Embryonic facial prominence (tissue), 1 donor: ENCODE measurements at regions not wholly inside any gene's neighbourhood (a gene's known extent, or its start where the extent isn't known, plus 50 kb on each side); places are given as distances from the start of the nearest gene placed in this dataset.

Source experiments
- DNase-seq: peaks from one replicate; pipeline ENCODE4 v3.0.0-alpha.2; 2016; ENCODE audit errors: extremely low spot score

DNA sequence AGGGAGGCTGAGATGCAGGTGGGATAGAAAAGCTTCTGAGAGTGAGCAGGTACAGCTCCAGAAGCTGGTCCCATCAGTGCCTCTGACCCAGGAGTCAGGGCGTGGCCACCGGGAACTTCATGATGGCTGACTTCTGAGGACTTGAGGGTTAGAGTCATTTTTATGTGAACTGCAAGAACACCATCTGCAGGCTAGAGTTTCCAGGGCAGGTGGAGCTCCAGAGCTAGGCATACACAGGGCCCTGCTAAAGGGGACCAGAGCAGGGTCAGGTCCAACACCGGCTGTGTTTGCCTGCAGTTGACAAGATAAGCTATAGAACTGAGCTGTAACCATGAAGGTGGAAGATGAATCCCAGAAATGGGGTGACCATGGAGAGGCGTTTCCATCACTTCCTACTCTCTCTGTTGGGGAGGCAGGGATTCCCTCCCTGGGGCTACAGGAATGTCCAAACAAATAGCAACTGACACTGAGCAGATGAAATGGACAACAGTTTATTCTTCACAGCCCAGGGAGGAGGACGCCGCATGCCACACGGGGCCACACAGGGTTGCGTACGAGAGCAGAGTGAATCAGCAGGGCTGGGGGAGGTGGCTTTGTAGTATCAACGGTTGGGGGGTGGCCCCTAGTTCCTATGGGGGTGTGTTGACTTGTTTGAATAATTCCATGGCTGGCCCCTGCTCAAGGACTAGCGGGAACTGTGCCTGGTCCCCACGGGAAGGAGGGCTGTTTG lies 77.6 kb upstream of the ZNF516 start:
- no peak for DNase-seq

DNA sequence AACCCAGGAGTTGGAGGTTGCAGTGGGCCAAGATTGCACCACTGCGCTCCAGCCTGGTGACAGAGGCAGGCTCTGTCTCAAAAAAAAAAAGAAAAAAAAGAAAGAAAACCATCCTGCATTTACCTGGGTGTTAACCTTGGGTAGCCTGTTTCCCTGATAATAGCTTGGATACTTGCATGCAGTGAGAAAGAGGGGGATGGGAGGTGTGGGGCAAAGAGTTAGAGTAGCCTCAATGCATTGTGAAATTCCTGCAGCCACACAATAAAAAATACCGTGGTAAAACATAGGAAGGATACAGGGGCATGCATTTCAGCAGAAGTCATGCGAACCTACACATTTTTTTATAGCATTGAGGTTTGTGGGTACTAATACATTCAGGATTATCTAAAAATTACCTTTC lies 76.6 kb upstream of the ZNF516 start:
- no peak for DNase-seq

DNA sequence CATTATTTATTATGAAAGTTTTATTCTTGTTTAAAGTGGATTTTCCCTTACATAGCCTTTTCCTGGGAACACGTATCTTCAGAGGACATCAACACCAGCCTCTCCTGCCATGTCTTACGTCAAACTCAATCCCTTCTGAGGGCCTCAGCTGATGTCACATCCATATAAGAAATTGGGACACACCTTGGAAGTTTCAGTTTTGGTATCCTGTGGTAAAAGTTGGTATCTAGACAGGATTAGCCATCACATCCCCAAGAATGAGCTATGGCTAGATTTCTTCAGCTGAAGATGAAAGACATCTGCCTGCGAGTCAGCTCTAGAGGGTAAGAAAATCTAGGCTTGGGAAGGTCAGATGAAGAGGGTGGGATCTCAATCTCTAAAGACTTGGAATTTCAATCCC lies 75.8 kb upstream of the ZNF516 start:
- no peak for DNase-seq

DNA sequence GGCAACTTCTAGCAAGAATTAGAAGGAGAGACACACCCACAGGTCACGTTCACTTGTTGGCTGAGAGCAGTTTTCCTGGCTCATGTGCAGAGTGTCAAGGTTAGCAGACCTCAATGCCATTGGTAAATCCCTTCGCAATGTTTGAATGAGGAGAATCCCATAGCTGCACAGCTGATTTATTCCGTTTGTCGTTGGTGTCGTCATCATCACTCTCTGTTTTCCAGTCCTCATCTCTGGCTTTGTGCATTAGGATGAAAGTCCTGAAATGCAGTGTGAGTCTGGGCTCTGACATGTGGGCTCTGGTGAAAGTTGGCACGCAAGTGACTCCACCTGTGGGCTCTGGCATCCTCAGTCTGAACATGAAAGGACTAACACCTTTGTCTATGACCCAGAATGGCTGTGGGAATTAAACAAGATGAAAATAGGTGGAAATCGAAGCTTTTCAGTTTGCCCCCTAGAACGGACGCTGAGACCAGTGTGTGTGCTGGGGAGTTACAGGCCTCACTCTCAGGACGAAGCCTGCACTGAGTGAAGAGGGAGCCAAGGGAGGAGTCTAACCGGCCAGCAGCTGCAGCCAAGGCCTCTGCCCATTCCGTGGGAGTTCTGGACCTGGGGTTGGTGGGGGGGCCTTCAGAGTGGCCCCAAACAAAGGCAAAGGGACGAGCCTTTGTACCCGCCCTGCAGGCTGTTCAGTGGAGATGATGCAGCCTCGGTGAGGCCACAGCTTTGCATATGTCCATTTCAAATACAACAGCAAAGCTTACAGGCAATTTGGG lies 74.8 kb upstream of the ZNF516 start:
- DNase-seq: no peak

DNA sequence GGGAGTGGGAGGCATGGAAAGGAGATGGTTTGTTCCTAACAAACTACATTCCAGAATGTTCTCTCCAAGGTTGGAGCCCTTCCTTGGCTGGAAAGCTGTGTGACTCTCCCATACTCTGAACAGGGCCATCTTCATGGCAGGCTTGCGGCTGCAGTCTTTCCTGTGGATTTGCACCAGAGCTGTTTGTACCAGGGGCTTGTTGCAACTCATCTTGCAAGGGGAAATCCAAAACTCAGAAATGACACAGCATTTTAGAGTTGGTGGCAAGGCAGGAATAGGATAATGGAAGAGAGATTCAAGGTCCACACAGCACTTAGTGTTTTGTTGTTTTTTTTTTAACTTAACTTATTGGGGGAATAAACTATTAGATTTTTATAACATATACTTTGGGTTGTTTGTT lies 73.7 kb upstream of the ZNF516 start:
- no peak for DNase-seq

DNA sequence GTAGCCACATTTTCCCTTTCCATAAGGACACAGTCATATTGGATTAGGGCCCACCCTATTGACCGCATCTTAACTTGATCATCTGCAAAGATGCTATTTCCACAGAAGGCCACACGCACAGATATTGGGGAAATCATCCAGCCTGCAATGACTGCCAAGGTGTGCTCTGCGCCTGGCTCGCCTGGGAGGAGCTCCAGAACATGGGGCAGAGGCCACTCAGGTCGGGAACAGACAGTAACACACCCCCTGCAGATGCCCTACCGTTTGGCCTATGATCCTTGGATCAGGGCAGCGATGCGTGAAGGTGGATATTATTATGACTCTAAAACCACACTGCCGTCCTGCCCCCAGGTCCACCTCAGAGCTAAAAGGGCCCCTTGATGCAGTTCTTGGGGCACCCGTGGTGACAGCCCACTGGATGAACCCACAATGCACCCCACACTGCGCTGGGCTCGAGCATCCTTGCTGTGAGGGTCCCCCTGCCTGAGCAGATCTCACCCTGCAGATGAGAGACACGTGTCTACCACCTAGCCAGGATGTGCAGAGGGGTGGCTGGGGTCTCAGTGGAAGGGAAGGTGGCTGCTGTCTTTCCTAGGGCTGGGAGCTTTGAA lies 72.9 kb upstream of the ZNF516 start:
- DNase-seq: no peak

DNA sequence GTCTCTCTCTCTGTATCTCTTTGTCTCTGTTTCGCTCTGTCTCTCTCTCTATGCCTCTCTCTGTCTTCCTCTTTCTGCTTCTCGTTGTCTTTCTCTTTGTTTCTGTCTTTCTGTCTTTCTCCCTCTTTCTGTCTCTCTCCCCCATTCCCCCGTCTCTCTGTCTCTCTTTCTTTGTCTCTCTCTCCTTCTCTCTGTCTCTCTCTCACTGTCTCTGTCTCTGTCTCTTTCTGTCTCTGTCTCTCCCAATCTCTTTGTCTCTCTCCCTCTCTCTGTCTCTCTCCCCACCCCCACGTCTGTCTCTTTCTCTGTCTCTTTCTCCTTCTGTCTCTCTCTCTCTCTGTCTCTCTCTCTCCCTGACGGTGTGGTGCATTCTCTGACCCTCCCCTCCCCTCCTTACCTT lies 71.9 kb upstream of the ZNF516 start:
- DNase-seq: no peak

DNA sequence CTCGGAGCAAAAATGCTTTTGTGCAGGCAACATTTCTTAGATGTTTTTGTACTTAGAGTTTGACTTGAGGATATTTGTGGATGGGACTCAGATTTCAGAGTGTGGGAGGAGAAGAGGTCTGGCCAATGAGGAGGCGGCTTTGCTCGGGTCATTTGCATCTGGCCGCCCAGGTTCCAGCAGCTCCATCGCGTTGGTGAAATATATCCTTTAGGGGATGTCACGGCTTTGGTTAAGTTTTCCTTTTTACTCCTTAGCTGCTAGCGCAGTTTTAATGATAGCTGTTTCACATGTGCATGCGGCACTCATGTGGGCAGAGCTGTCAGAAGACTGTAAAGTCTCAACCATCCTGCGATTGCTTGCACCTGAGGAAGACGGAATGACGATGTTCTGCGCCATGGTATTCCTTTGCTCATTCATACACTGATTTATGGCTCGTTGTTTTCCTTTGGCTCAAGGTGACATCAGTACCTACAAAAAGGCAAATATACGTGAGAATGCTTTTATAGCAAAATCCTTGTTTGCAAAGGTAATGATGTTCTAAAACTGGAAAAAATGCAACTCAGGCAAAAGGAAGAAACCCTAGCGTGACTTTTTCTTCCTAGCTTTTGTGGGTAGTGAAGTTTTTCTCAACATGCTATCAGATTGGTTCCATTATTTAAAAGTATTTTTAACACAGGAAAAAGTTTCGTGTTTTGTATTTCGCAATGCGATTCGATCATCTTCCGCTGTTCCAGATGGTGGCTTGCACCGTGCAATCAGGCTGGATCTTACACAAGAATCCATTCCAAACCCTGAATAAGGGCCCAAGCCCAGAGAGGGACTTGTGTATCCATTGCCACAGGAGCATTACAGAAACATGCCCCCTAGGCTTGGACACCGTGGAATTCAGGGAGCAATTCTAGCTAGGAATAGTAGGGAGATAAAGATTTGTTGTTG lies 70.5 kb upstream of the ZNF516 start:
- peak; percentile 85 for DNase-seq

DNA sequence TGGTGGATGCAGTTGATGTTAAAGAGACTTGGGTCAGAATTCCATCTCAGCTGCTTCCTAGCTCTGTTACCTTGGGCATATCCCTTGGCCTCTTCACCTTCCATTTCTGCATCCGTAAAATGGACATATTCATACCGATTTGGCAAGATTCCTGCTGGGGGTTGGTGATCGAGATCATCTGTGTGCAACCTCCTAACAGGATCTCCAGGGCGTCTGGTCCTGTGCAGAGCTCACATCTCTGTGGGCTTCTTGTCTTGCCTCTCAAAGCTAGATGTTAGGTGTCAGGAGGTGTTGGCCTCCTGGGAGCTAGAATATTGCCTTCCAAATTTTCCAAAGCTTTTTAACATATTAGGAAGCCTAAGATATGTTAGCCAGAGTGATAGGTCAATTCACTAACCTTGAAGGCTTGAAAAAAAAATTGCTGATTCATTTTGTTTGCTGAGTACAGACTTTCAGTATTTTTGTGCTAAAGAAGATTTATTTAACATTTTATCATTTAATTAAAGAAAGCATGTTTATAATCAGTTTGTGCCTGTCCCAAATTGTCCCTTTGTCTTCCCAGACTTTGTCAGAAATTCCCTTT lies 69.7 kb upstream of the ZNF516 start:
- no peak for DNase-seq

DNA sequence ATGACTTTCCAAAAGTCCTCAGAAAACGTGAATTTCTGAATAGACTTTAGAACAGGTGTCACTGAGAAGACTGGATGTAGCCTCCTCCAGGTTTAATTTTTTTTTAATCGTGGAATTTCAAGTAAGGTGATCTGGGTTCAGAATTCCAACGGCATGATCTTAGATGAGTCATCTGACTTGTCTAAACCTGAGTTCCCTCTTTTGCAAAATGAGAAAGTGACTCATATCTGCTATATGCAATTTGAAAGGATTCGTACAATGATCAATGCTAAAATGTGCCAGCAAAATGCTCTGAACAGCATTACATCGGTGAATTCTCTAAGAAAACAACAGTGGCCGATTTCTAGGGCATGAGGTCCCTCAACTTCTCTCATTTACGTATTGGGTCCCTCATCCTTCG lies 69.1 kb upstream of the ZNF516 start:
- DNase-seq: no peak

DNA sequence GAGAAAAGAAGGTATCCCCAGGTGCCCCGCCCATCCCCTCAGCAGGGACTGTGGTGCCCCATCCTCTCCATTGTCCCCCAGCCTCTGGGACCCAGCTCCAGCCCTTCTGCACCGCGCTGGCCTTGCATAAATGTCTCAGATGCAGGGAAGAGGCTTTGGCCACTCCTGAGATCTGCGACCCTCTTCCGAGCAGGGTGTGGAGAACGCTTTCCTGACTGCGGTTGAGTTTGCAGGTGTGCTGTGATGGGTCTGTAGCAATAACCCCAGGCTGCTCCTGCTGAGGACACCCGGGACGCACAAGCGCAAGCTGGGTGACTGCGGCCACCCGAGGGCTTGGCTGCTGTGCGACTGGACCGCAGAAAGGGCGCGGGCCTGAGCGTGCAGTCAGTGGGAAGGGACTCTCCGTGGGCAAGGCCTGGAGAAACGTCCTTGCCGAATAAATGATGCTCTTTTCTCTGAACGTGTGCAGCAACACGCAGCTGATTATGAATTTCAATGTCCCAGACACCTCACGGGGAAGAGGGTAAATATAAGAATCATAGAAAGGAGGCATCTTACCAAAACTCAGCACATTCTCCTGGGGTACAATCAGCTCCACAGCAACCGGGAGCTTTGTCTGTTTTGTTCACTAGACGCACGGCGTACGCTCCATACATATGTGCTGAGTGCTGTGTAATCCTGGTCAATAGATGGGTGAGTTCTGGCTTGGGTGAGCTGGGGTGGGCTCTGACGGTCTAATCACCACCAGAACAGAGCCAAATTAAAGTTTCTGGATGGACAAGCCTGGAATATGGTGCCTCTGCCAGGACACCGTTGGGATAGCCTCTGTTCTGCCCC lies 67.5 kb upstream of the ZNF516 start:
- no peak for DNase-seq

DNA sequence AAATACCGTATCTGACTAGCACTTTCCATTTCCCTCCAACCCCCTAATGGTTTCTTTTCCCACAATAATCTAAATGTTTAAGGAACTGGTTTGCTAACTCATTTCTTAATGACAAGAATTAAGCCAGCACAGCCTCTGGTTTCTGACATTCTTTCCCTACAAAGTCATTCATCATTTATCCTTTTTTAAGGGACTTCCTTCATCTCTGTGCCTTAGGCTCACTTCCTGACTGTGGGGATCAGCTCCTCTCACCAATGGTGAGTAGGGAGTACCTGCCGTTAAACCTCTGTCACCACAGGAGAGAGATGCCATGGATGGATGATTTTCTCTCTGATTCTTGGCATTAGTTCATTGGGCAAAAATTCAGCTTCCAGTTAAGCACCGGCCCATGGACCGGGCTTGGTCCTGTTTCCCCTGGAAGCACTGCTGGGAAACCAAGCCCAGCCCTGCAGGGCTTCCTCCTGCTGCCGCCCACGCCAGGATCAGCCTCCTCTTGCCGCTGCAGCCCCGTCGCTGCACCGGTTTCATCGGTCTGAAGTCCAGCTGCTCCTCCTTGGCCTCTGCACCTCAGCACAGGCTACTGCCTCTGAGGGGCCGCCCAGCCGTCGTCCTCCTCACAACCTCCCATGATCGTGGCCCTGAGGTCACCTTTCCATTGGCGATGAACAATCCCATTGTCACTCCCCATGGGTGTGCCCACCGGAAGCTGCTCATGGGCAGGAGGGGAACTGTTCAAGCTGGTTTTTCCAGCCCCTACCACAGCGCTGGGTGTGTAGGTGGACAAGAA lies 64.0 kb upstream of the ZNF516 start:
- no peak for DNase-seq

DNA sequence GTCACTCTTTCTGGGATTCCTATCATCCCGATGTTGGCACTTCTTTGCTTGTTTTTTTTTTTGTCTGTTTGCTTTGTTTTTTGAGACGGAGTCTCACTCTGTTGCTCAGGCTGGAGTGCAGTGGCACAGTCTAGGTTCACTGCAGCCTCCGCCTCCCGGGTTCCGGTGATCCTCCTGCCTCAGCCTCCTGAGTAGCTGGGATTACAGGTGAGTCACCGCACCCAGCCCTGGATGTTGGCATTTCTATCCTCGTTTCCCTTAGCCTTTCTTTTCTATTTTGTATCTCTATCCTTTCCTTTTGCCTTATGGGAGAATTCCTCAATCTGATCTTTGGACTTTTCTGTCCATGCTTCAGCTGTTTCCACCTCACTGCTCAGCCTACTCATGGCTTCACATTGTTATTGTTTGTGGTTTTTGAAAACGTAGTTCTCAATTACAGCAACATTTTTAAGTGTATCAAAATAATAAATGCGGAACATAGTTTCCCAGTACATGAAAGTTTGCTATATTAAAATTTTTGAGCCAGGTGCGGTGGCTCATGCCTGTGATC lies 62.1 kb upstream of the ZNF516 start:
- DNase-seq: no peak

DNA sequence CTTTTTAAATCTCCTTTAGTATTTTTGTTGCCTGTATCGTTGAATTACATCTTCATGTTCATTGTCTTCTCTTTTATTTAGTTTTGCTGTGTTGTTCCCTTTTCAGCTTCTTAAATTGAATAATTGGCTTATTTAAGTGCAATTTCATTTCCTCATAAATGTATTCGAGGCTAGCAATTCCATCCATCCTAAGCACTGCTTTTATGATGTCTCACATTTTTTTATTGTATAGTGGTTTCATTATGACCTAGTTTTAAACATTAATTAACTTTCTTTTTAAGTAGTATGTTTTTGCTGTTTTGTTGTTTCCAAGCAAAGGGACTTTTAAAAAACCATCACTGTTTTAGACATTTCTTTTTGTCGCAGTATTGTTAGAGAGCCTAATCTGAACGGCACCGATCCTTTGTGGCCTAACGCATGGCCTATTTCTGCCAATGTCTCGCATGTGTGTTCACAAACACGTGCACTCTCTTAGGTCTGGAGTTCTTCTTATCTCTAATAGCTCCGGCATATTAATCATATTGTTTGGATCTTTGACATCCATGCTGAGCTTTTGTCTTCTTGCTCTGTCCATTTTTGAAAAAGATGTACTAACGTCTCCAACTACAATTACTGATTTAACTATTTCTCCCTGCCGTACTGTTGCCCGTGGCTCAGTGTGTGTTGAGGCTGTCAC lies 59.6 kb upstream of the ZNF516 start:
- no peak for DNase-seq

DNA sequence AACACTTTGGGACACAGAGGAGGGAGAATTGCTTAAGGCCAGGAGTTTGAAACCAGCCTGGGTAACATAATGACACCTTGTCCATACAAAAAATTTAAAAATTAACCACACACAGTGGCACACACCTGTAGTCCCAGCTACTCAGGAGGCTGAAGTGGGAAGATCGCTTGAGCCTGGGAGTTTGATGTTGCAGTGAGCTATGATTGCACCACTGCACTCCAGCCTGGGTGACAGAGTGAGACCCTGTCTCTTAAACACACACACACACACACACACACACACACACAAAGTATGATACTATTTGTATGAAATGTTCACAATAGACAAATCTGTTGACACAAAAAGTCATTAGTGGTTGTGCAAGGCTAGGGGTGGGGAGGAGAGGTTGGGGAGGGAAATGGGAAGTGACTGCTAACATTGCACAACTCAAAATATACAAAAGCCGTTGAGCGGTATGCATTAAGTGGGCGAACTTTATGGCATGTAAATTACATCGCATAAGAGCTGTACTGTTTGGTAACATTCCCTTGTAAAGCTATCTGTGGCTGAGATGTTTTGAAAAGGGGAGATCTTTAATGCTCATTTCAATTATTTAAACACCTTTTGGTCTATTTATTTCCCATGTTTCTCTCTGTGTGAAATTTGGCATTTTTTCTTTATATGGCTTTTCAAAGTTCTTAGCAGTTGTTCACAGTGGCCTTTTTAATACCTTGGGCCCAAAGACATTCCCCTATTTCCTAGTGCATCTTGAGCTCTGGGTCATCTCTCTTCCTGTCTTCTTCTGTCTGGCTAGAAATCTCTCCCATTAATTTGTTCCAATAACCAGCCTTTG lies 58.9 kb upstream of the ZNF516 start:
- no peak for DNase-seq

DNA sequence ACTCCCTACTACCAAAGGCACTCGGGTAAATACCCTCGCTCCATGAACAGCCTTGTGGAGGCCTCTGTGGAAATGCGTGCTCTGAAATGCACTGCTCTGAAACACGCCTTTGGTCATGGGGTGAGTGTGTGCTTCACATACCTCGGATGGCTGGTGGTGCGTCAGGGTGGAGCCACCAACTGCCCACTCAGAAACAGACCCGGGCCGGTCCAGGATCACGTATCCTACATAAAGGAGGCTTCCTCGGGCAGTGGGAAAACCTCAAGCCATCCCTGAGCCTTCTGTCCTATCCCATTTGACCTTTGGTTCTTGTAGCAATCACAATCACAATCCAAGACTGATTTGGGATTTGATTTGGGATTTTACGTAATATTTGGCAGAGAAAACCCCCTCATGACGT lies 53.5 kb upstream of the ZNF516 start:
- DNase-seq: no peak

DNA sequence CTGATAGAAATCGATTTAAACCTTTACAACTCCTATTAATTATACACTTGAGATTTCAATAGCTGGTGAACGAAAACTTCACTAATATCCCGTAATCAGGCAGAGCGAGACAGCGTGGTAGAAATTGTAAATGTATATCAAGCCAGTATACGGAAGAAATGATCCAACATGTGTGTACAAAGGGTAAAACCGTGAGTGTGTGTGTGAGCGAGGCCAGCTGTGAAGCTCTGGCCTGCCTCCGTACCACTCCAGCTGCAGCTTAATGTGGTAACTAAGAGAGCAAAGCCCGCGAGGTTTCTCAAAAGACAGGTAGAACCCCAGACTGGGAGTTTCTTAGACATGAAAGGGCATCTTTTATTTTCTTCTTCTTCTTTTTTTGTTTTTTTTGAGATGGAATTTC lies 52.3 kb upstream of the ZNF516 start:
- no peak for DNase-seq

DNA sequence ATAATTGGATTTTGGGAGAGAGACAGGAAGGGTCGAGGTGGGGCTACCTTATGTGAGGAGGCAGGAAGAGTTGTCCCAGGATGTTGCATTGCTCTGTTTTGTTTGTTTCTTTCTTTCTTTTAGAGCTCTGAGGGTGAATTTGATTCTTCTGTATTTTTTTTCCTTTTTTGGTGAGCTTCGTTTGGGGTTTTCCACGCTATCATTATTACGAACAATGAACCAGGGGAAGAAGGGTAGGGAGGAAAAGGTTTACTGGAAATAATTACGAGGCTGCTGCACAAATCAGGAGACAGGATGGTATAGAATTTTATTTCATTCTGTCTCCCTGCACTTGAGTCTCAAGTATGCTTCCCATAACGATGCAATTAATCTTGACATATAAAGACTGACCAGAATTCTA lies 51.4 kb upstream of the ZNF516 start:
- no peak for DNase-seq
